ENCODE measurements at regions not wholly inside any gene's neighbourhood (a gene's known extent, or its start where the extent isn't known, plus 50 kb on each side); places are given as distances from the start of the nearest gene placed in this dataset.

GRCh38 chr3:182255158-182255557, 538.1 kb upstream of the ATP11B start:
- no peak for DNase-seq (ENCODE audit: low spot score)

GRCh38 chr3:182257361-182257760, 535.9 kb upstream of the ATP11B start:
- DNase-seq (ENCODE audit: low spot score) = no peak

DNA sequence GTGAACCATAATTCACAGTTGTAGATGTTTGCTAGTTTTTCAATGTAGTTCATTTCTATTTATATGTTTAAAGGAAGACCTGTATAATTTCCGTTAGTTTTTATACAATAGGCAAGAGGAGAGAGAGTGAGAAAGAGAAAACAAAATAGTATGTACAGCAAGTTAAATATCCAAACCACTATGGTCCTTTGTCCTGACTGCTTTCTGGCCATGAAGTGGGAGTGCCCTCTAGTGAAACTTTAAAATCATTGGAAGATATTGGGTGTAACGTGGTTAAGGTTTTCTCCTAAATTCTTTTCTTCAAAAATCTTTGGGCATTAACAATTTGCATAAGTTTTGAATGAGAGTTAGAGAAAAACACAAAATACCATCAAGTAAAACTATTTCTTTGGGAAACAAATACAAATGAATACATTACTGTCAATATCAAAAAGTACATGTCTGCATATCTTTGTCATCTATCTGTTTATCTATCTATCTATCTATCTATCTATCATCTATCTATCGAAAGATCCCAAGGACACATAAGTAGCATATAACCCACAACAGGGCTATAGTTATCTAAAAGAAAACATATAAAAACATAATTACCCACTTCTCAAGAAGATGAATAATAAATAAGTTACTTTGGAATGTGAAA, 534.6 kb upstream of the ATP11B start:
- DNase-seq (ENCODE audit: low spot score) = no peak

GRCh38 chr3:182259579-182259978, 533.7 kb upstream of the ATP11B start:
- DNase-seq (ENCODE audit: low spot score) = no peak

GRCh38 chr3:182261041-182261440, 532.3 kb upstream of the ATP11B start:
- no peak for DNase-seq (ENCODE audit: low spot score)

DNA sequence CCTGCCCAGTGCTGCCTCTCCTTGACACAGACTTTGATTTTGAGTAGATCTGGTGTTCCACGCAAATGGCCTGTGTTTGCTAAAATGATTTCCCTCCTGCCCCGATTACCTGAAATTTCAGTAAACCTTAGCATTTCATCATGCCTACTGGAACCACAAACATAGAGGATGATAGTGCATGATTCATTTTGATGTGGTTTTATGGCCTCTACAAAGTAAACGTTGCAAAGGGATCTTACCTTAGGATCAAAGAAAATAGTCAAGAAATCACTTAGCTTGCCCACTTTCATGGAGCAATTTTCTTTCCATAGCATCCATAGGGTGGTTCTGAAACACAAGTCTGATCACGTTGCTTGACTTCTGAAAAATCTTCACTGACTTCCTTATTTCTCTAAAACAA, 524.6 kb upstream of the ATP11B start:
- no peak for DNase-seq (ENCODE audit: low spot score)

DNA sequence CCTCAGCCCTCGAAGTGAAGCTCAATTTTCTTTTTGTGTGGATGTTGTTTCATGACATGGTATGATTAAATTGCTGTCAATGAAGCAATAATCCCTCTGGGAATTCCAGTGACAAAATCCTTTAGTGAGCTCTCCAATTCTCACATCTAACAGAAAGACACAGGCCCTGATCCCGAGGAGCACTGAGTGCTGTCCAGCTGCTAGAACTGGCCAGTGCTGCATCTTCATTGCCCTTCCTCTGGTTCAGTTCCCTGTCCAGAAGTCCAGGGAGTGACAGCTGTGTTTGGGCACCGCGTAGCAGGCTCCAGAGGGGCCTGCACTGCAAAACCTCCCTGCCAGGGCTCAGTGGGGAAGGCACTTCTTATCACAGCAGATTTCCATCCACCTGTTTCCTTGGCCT, 516.8 kb upstream of the ATP11B start:
- DNase-seq (ENCODE audit: low spot score) = no peak

DNA sequence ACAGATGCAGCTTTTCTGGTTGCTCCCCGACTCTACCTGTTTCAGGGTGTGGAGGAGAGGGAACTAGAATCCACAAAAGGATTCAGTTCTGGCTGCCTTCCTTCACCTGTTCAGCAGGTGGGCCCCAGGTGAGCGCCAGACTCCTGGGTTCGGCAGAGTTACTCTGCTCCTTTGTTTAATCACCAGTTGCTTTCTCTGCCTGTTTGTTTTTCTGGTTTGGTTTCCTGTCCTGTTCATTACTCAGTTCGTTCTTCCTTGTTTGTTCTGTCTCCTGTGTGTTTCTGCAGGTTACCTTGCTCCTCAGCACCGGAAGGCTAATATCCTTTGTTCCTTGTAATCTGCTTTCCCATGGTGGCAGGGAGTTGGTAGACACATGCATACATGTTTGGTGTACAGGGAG, 508.5 kb upstream of the ATP11B start:
- no peak for DNase-seq (ENCODE audit: low spot score)

DNA sequence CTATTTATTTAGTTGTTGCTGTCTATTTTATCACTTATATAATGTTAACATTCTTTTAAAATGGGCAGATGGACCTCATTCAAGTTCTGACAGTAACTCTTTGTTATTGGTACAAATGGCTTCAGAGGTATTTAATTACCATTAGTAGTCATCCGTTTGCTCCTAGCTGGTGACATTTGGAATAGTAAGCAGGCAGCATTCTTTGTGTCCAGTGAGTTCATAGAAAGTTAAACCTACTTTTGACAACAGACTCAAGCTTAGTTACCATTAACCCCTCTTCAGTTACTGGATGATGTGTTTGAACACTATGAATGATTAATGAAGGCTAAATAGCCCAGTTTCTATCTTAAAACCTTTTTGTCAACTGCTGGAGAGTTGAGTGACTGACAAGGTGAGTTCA, 500.7 kb upstream of the ATP11B start:
- DNase-seq (ENCODE audit: low spot score) = no peak

DNA sequence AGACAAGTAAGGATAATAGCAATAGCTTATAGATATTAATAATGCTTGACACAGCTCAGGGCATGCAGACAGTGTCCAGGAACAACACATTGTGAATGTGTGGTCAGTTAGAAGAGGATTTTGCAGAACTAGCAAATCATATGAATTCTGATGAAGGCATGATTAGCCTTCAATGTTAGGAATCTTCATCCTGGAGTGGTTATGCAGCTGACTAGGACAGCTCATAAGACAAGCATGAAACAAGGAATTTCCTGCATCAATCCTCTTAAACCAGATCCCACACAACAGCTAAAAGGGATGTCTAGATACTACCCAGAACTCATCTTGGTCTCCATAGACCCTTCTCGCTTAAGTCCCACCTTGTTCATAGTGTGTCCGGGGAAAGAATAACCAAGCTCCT, 499.0 kb upstream of the ATP11B start:
- no peak for DNase-seq (ENCODE audit: low spot score)

- no peak for DNase-seq (ENCODE audit: low spot score)
These were observed 498.6 kb upstream of the ATP11B start for GRCh38 chr3:182294696-182295095.

- no peak for DNase-seq (ENCODE audit: low spot score)
These were observed 493.0 kb upstream of the ATP11B start for GRCh38 chr3:182300266-182300665.

DNA sequence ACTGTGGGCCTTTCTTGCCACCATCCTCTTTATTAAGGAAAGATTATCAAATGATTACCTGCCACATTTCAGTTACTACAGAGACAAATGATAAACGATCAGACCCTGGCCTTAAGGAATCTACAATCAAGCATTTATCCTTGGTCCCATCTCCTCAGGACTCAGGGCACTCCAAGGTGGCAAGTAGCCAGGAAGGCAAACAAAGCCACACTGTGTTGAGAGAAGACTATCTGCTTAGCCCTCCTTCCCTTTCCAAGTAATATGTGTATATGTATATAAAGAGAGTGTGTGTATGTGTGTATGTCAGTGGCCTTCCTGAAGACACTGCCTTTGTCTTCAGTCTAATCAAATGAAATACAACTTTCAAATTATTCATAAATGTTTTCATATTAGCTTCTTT, 490.1 kb upstream of the ATP11B start:
- DNase-seq (ENCODE audit: low spot score) = no peak

GRCh38 chr3:182305881-182306665, 487.2 kb upstream of the ATP11B start:
- DNase-seq (ENCODE audit: low spot score) = no peak

- DNase-seq (ENCODE audit: low spot score) = no peak
These were observed 485.0 kb upstream of the ATP11B start for GRCh38 chr3:182308328-182308727.

DNA sequence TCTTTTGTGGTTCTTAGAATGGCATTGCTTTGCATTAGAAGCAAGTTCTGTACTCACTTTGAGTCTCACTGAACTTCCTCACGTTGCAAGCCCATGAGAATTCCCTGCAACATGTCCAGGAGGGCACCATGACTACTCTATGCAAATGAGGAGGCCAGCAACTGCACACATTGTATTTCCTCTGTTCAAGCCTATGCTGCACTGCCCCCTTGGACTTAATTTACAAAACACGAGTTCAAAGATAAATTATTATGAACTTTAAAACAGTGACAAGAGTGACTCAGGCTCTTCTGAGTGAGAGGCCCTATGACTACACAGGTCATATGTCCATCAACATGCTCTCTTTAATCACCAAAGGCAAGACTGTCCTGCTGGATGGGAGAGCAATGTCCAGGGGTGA, 484.2 kb upstream of the ATP11B start:
- no peak for DNase-seq (ENCODE audit: low spot score)

DNA sequence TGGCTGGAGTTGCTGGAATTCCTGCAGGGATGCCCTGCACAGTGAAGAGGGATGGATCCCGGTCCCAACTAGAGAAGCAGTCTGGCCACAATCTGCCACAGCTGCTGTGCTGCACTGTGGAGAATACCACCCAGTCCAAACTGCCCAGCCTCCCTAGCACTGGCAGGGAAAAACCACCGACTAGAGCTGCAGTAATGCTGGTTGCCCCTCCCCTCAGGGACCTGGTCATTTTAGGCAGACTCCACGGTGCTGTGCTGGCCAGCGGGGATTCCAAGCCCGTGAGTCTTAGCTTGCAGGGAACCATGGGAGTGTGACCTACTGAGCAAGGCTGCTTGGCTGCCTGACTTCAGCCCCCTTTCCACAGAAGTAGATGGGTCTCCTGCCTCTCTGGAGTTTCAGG, 478.0 kb upstream of the ATP11B start:
- DNase-seq (ENCODE audit: low spot score) = no peak

DNA sequence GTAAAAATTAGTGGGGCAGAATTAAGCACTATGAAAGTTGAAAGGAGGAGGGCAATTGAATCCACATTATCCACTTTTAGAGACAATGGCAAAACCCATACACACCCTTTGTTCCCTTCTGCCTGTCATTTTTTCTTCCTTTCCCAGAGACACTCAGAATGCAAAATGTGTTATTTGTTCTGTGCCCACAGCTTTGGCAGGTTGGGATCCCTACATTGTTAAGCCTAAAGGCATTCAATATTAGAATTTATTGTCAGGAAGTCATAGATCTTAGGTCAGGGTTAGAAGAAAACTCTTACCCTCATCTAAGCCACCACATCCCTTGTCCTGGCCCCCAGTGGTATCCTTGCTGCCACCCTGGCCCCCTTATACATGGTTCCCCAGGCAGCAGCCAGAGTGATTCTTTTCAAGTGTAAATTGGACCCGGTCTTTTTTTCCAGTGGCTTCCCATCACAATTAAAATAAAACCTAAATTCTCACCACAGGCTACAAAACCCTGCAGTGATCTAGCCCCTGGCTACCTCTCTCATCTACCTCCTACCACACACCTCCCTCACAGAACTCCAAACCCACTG, 470.1 kb upstream of the ATP11B start:
- no peak for DNase-seq (ENCODE audit: low spot score)

GRCh38 chr3:182323898-182324297, 469.4 kb upstream of the ATP11B start:
- DNase-seq (ENCODE audit: low spot score) = no peak

DNA sequence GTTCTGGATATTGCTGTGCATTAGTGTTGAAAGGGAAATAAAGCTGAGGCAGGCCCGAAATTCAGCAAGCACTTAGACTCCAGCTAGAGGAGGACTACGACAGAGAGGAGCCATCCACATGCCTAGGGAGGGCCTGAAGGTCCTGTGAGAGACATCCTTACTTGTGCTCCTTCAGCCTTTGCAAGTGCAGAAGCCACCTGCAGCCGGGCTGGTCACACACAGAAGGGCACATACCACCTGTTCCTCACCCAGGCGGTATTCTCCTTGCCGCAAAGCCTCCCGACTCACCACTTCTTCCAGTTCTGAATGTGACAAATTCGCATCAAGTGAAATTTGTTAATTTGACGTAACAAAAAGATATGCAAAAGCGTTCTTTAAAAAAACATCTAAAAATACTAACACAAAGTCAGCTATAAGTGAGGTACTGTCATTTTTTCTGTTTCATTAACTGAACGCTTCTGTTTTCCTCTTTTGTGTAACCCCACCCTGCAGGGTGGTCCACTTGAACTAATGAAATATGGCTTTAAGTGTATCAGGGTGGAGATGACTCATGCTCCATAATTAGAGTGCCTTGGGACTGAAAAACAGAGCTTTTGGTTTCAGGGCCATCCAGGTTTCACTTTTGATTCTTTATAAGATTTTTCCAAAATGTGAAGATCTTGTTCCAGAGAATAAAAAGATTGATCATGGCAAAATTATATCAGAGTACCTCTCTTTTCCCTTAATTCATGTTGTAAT, 467.9 kb upstream of the ATP11B start:
- no peak for DNase-seq (ENCODE audit: low spot score)

GRCh38 chr3:182327196-182327681, 466.1 kb upstream of the ATP11B start:
- no peak for DNase-seq (ENCODE audit: low spot score)

- DNase-seq (ENCODE audit: low spot score) = no peak
These were observed 462.7 kb upstream of the ATP11B start for GRCh38 chr3:182330646-182331045.

- no peak for DNase-seq (ENCODE audit: low spot score)
These were observed 462.0 kb upstream of the ATP11B start for GRCh38 chr3:182331341-182331740.

All from hematopoietic multipotent progenitor cell treated with erythropoietin and hydrocortisone succinate and interleukin-3 and kit ligand, for 17 days (in vitro differentiated cells).